Adrenal gland (tissue), 5 donors: ENCODE measurements at regions not wholly inside any gene's neighbourhood (a gene's known extent, or its start where the extent isn't known, plus 50 kb on each side); places are given as distances from the start of the nearest gene placed in this dataset.

Experiments
- POLR2A ChIP-seq, 2 donors: fragments of 450-650 bp; IDR thresholded peaks; one replicate each; pipeline ENCODE4 v1.6.1; 2017; ENCODE audit warnings: antibody characterized with exemption in 2 of 2, mild to moderate bottlenecking in 2 of 2, moderate library complexity in 1 of 2
- TF ChIP-seq, protein P1 (sequence below), 6 experiments: fragments of 450-650 bp in 4 of 6; fragments of 200-600 bp in 2 of 6; sonication (generic) in 1 of 6; IDR thresholded peaks; 1 replicate in 5 of 6; 2 replicates in 1 of 6; pipeline versions ENCODE4 v1.5.1 to v1.8.0; 2016 to 2021; ENCODE audit warnings: antibody characterized with exemption in 6 of 6, mild to moderate bottlenecking in 2 of 6, moderate library complexity in 1 of 6
- donor health status: DM: no; HTN: no; CAD: no.

DNA sequence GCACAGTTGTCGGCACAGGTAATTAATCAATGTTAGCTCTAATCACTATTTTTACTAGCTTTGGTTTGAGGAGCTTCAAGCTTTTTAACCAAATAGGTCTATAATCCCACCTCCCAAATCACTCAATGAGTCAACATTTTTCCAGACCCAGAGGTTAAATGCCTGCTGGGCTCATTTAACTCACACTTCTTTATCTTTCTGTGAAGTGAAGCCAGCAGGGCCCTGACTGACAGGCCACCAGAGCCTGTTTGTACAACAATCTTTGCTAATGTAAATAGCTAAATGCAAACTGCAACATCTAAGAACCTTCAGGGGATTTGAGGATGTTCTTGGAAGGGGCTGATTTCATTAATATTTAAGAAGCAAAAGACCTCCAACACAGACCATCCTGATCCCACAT is 98.4 kb upstream of the NREP start:
- TF ChIP-seq, protein P1, sequence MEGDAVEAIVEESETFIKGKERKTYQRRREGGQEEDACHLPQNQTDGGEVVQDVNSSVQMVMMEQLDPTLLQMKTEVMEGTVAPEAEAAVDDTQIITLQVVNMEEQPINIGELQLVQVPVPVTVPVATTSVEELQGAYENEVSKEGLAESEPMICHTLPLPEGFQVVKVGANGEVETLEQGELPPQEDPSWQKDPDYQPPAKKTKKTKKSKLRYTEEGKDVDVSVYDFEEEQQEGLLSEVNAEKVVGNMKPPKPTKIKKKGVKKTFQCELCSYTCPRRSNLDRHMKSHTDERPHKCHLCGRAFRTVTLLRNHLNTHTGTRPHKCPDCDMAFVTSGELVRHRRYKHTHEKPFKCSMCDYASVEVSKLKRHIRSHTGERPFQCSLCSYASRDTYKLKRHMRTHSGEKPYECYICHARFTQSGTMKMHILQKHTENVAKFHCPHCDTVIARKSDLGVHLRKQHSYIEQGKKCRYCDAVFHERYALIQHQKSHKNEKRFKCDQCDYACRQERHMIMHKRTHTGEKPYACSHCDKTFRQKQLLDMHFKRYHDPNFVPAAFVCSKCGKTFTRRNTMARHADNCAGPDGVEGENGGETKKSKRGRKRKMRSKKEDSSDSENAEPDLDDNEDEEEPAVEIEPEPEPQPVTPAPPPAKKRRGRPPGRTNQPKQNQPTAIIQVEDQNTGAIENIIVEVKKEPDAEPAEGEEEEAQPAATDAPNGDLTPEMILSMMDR (IDR thresholded peaks at IDR 0.05): no peak
- TF ChIP-seq POLR2A (IDR thresholded peaks at IDR 0.05): no peak
